Hematopoietic multipotent progenitor cell treated with erythropoietin and hydrocortisone succinate and interleukin-3 and kit ligand, for 4 days (in vitro differentiated cells): ENCODE measurements at regions not wholly inside any gene's neighbourhood (a gene's known extent, or its start where the extent isn't known, plus 50 kb on each side); places are given as distances from the start of the nearest gene placed in this dataset.

Experiments
- DNase-seq: peaks from one replicate; pipeline ENCODE4 v3.0.0-alpha.2; 2015

GRCh38 chr1:184329245-184329953 is 57.4 kb upstream of the C1orf21 start:
- DNase-seq: peak; percentile 25

GRCh38 chr1:184329962-184330868 is 56.6 kb upstream of the C1orf21 start:
- DNase-seq: no peak

GRCh38 chr1:184330875-184331274 is 56.0 kb upstream of the C1orf21 start:
- DNase-seq: no peak
